ENCODE measurements at regions not wholly inside any gene's neighbourhood (a gene's known extent, or its start where the extent isn't known, plus 50 kb on each side); places are given as distances from the start of the nearest gene placed in this dataset.

DNA sequence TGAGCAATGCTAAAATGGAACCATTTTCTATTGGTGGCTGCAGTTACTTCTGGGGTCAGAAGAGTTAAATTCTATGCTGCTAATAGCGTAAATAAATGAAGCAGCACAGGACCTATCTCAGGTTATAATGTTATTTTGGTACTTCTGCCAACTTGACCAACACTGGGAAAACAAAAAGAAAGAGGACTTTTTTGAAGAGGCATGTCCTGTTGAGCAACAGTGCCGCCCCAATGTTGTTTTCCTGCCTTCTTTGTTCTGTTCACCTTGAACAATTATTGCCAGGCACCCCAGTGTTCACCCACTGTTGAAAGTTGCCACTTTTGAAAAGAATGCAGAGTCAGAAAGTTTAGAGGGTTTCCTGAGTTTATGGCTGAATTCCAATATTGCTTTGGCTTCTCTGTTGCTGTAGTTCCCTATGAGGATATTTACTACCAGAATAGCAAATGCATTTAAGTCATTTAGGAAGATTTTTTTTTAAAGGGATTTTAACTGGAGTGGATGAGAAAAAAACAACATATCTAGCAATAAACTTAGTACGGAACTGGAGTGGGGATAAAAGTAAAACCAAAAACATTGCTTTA, 679.0 kb upstream of the DPPA4 start:
- TF ChIP-seq NFE2L1 (CRISPR knock-in tag; IDR thresholded peaks at IDR 0.05) (no peak), CREB1 (CRISPR knock-in tag; IDR thresholded peaks at IDR 0.05) (no peak), IRF2 (CRISPR knock-in tag; IDR thresholded peaks at IDR 0.05; ENCODE audit: borderline replicate concordance, low read depth) (no peak), TP53 (CRISPR knock-in tag; IDR thresholded peaks at IDR 0.05) (no peak), SMAD4 (CRISPR knock-in tag; IDR thresholded peaks at IDR 0.05) (no peak), ZNF263 (CRISPR knock-in tag; IDR thresholded peaks at IDR 0.05; ENCODE audit: low read depth) (no peak)
- TF ChIP-seq, protein P1, sequence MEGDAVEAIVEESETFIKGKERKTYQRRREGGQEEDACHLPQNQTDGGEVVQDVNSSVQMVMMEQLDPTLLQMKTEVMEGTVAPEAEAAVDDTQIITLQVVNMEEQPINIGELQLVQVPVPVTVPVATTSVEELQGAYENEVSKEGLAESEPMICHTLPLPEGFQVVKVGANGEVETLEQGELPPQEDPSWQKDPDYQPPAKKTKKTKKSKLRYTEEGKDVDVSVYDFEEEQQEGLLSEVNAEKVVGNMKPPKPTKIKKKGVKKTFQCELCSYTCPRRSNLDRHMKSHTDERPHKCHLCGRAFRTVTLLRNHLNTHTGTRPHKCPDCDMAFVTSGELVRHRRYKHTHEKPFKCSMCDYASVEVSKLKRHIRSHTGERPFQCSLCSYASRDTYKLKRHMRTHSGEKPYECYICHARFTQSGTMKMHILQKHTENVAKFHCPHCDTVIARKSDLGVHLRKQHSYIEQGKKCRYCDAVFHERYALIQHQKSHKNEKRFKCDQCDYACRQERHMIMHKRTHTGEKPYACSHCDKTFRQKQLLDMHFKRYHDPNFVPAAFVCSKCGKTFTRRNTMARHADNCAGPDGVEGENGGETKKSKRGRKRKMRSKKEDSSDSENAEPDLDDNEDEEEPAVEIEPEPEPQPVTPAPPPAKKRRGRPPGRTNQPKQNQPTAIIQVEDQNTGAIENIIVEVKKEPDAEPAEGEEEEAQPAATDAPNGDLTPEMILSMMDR (IDR thresholded peaks at IDR 0.05), result no peak
- TF ChIP-seq, protein P2, sequence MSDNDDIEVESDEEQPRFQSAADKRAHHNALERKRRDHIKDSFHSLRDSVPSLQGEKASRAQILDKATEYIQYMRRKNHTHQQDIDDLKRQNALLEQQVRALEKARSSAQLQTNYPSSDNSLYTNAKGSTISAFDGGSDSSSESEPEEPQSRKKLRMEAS (CRISPR knock-in tag; IDR thresholded peaks at IDR 0.05), result no peak
- TF ChIP-seq, protein P3, sequence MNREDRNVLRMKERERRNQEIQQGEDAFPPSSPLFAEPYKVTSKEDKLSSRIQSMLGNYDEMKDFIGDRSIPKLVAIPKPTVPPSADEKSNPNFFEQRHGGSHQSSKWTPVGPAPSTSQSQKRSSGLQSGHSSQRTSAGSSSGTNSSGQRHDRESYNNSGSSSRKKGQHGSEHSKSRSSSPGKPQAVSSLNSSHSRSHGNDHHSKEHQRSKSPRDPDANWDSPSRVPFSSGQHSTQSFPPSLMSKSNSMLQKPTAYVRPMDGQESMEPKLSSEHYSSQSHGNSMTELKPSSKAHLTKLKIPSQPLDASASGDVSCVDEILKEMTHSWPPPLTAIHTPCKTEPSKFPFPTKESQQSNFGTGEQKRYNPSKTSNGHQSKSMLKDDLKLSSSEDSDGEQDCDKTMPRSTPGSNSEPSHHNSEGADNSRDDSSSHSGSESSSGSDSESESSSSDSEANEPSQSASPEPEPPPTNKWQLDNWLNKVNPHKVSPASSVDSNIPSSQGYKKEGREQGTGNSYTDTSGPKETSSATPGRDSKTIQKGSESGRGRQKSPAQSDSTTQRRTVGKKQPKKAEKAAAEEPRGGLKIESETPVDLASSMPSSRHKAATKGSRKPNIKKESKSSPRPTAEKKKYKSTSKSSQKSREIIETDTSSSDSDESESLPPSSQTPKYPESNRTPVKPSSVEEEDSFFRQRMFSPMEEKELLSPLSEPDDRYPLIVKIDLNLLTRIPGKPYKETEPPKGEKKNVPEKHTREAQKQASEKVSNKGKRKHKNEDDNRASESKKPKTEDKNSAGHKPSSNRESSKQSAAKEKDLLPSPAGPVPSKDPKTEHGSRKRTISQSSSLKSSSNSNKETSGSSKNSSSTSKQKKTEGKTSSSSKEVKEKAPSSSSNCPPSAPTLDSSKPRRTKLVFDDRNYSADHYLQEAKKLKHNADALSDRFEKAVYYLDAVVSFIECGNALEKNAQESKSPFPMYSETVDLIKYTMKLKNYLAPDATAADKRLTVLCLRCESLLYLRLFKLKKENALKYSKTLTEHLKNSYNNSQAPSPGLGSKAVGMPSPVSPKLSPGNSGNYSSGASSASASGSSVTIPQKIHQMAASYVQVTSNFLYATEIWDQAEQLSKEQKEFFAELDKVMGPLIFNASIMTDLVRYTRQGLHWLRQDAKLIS (CRISPR knock-in tag; IDR thresholded peaks at IDR 0.05; ENCODE audit: borderline replicate concordance), result no peak
- TF ChIP-seq, protein P4, sequence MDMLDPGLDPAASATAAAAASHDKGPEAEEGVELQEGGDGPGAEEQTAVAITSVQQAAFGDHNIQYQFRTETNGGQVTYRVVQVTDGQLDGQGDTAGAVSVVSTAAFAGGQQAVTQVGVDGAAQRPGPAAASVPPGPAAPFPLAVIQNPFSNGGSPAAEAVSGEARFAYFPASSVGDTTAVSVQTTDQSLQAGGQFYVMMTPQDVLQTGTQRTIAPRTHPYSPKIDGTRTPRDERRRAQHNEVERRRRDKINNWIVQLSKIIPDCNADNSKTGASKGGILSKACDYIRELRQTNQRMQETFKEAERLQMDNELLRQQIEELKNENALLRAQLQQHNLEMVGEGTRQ (CRISPR knock-in tag; IDR thresholded peaks at IDR 0.05), result no peak

Measured in WTC11 (cell line).